ENCODE measurements at regions not wholly inside any gene's neighbourhood (a gene's known extent, or its start where the extent isn't known, plus 50 kb on each side); places are given as distances from the start of the nearest gene placed in this dataset.

- TF ChIP-seq CTCF (IDR thresholded peaks at IDR 0.05; ENCODE audit: low read depth, low read length, missing control alignments) = no peak
- no peak for DNase-seq (ENCODE audit: low read depth)
- H3K4me3 ChIP-seq (ENCODE audit: low read depth, low read length) = no peak overlapping the region
Observed at GRCh38 chr1:232528472-232529089, 101.4 kb downstream of the SIPA1L2 start.

- no peak overlapping the region for H3K4me3 ChIP-seq (ENCODE audit: low read depth, low read length)
- DNase-seq (ENCODE audit: low read depth) = no peak
Observed at GRCh38 chr1:232524056-232524455, 105.9 kb downstream of the SIPA1L2 start.

GRCh38 chr1:232522189-232522588 lies 107.7 kb downstream of the SIPA1L2 start:
- TF ChIP-seq CTCF (IDR thresholded peaks at IDR 0.05; ENCODE audit: low read depth, low read length, missing control alignments) = no peak
- H3K4me3 ChIP-seq (ENCODE audit: low read depth, low read length) = no peak overlapping the region
- DNase-seq (ENCODE audit: low read depth) = no peak

More at GRCh38 chr1:232524056-232524455, 105.9 kb downstream of the SIPA1L2 start:
- TF ChIP-seq CTCF (IDR thresholded peaks at IDR 0.05; ENCODE audit: low read depth, low read length, missing control alignments) = no peak

- DNase-seq (ENCODE audit: low read depth) = no peak
- no peak overlapping the region for H3K4me3 ChIP-seq (ENCODE audit: low read depth, low read length)
- TF ChIP-seq CTCF (IDR thresholded peaks at IDR 0.05; ENCODE audit: low read depth, low read length, missing control alignments) = no peak
Observed at GRCh38 chr1:232521660-232522059, 108.3 kb downstream of the SIPA1L2 start.

GRCh38 chr1:232519186-232519585 lies 110.7 kb downstream of the SIPA1L2 start:
- no peak for DNase-seq (ENCODE audit: low read depth)
- no peak overlapping the region for H3K4me3 ChIP-seq (ENCODE audit: low read depth, low read length)
- TF ChIP-seq CTCF (IDR thresholded peaks at IDR 0.05; ENCODE audit: low read depth, low read length, missing control alignments) = no peak

GRCh38 chr1:232518349-232518748 lies 111.6 kb downstream of the SIPA1L2 start:
- no peak overlapping the region for H3K4me3 ChIP-seq (ENCODE audit: low read depth, low read length)
- DNase-seq (ENCODE audit: low read depth) = no peak
- TF ChIP-seq CTCF (IDR thresholded peaks at IDR 0.05; ENCODE audit: low read depth, low read length, missing control alignments) = no peak

- no peak for TF ChIP-seq CTCF (IDR thresholded peaks at IDR 0.05; ENCODE audit: low read depth, low read length, missing control alignments)
- no peak overlapping the region for H3K4me3 ChIP-seq (ENCODE audit: low read depth, low read length)
- no peak for DNase-seq (ENCODE audit: low read depth)
Observed at GRCh38 chr1:232517204-232517603, 112.7 kb downstream of the SIPA1L2 start.
